HG03354 (cell line): ENCODE measurements at regions not wholly inside any gene's neighbourhood (a gene's known extent, or its start where the extent isn't known, plus 50 kb on each side); places are given as distances from the start of the nearest gene placed in this dataset.

Experiments
- ATAC-seq: cut with Tn5 transposase; IDR thresholded peaks from one replicate; pipeline ENCODE4 v1.9.1; 2021; ENCODE audit warnings: mild to moderate bottlenecking; ENCODE audit not compliant: unreplicated experiment, poor library complexity, severe bottlenecking

GRCh38 chr14:29240066-29240465 lies 473.5 kb downstream of the FOXG1 start:
- no peak for ATAC-seq

- no peak for ATAC-seq
Measured at GRCh38 chr14:29242755-29243754, 476.5 kb downstream of the FOXG1 start.

GRCh38 chr14:29255692-29256091 lies 489.1 kb downstream of the FOXG1 start:
- no peak for ATAC-seq

- no peak for ATAC-seq
Measured at GRCh38 chr14:29262979-29263378, 496.4 kb downstream of the FOXG1 start.

GRCh38 chr14:29264865-29265264 lies 498.3 kb downstream of the FOXG1 start:
- ATAC-seq, result no peak

GRCh38 chr14:29265852-29266251 lies 499.3 kb downstream of the FOXG1 start:
- ATAC-seq, result no peak

GRCh38 chr14:29271669-29272068 lies 505.1 kb downstream of the FOXG1 start:
- no peak for ATAC-seq

- no peak for ATAC-seq
Measured at GRCh38 chr14:29273513-29273912, 506.9 kb downstream of the FOXG1 start.

- no peak for ATAC-seq
Measured at GRCh38 chr14:29274890-29275596, 508.5 kb downstream of the FOXG1 start.

GRCh38 chr14:29278301-29279263 lies 512.0 kb downstream of the FOXG1 start:
- ATAC-seq, result no peak

GRCh38 chr14:29282169-29282568 lies 515.6 kb downstream of the FOXG1 start:
- no peak for ATAC-seq

GRCh38 chr14:29290441-29290840 lies 523.9 kb downstream of the FOXG1 start:
- no peak for ATAC-seq

GRCh38 chr14:29299372-29299771 lies 532.8 kb downstream of the FOXG1 start:
- ATAC-seq, result no peak

- no peak for ATAC-seq
Measured at GRCh38 chr14:29301571-29301970, 535.0 kb downstream of the FOXG1 start.

GRCh38 chr14:29310210-29310609 lies 543.6 kb downstream of the FOXG1 start:
- ATAC-seq, result no peak

GRCh38 chr14:29310757-29311156 lies 544.2 kb downstream of the FOXG1 start:
- ATAC-seq, result no peak

- ATAC-seq, result no peak
Measured at GRCh38 chr14:29311983-29312382, 545.4 kb downstream of the FOXG1 start.

- no peak for ATAC-seq
Measured at GRCh38 chr14:29316936-29317335, 550.3 kb downstream of the FOXG1 start.

GRCh38 chr14:29317423-29317822 lies 550.8 kb downstream of the FOXG1 start:
- no peak for ATAC-seq

- no peak for ATAC-seq
Measured at GRCh38 chr14:29320286-29320685, 553.7 kb downstream of the FOXG1 start.
